Left ventricle myocardium inferior (tissue), 1 donor: ENCODE measurements at regions not wholly inside any gene's neighbourhood (a gene's known extent, or its start where the extent isn't known, plus 50 kb on each side); places are given as distances from the start of the nearest gene placed in this dataset.

Experiments used
- DNase-seq: peaks from one replicate; pipeline ENCODE4 v3.0.0-alpha.2; 2020
- H3K27ac ChIP-seq: fragments of 200-600 bp; replicated peaks from 2 replicates; pipeline ENCODE4 v1.8.0; 2021
- H3K27me3 ChIP-seq: fragments of 200-600 bp; 2 replicates; pipeline ENCODE4 v1.8.0; 2021; ENCODE audit warnings: low read depth
- H3K36me3 ChIP-seq: fragments of 200-600 bp; 2 replicates; pipeline ENCODE4 v1.8.0; 2021
- H3K4me1 ChIP-seq: fragments of 200-600 bp; 2 replicates; pipeline ENCODE4 v1.8.0; 2021
- H3K4me3 ChIP-seq: fragments of 200-600 bp; 2 replicates; pipeline ENCODE4 v1.8.0; 2021; ENCODE audit warnings: mild to moderate bottlenecking, moderate library complexity
- H3K9me3 ChIP-seq: fragments of 200-600 bp; replicated peaks from 2 replicates; pipeline ENCODE4 v1.8.0; 2021
- CTCF ChIP-seq: fragments of 200-600 bp; IDR thresholded peaks from 2 replicates; pipeline ENCODE4 v1.8.0; 2021; ENCODE audit warnings: antibody characterized with exemption, mild to moderate bottlenecking, borderline replicate concordance
- intact Hi-C: fragments of 100-400 bp; cut with micrococcal nuclease; formaldehyde crosslinking; loops from one replicate; pipeline ENCODE4 v1.11.0; 2022
- donor health status: DM: no; HTN: yes; CAD: no; lungs with severe emphysema.

- intact Hi-C loops, result no loop called here
- H3K4me1 ChIP-seq, result no peaks in the 10 kb centered on the region
- no peak overlapping the region for H3K27ac ChIP-seq
- H3K4me3 ChIP-seq, result no peak overlapping the region
- no peak for DNase-seq
- TF ChIP-seq CTCF, result no peak
- H3K27me3 ChIP-seq, result peaks cover 45% of the 10 kb centered on the region
- peaks cover 7% of the 10 kb centered on the region for H3K9me3 ChIP-seq
- H3K36me3 ChIP-seq, result no peaks in the 10 kb centered on the region
These were observed 142.8 kb downstream of the ATG4C start for GRCh38 chr1:62926681-62927252.

- Histone ChIP-seq H3K4me1 (no peaks in the 10 kb centered on the region), H3K4me3 (no peak overlapping the region), H3K9me3 (no peaks in the 10 kb centered on the region), H3K36me3 (no peaks in the 10 kb centered on the region), H3K27me3 (peaks cover 49% of the 10 kb centered on the region), H3K27ac (no peak overlapping the region)
- DNase-seq, result no peak
- intact Hi-C loops, result no loop called here
- no peak for TF ChIP-seq CTCF
These were observed 145.0 kb downstream of the ATG4C start for GRCh38 chr1:62928885-62929284.

GRCh38 chr1:62937634-62938296 is 153.8 kb downstream of the ATG4C start:
- DNase-seq, result no peak
- Histone ChIP-seq H3K4me3 (no peak overlapping the region), H3K9me3 (no peaks in the 10 kb centered on the region), H3K27me3 (peaks cover 34% of the 10 kb centered on the region), H3K36me3 (no peaks in the 10 kb centered on the region), H3K4me1 (no peaks in the 10 kb centered on the region), H3K27ac (no peak overlapping the region)
- intact Hi-C loops, result no loop called here
- TF ChIP-seq CTCF, result no peak

GRCh38 chr1:62941780-62942179 is 157.8 kb downstream of the ATG4C start:
- no peak for DNase-seq
- no peak overlapping the region for H3K27ac ChIP-seq
- no peaks in the 10 kb centered on the region for H3K36me3 ChIP-seq
- intact Hi-C loops, result no loop called here
- H3K9me3 ChIP-seq, result no peaks in the 10 kb centered on the region
- H3K27me3 ChIP-seq, result peaks cover 22% of the 10 kb centered on the region
- H3K4me3 ChIP-seq, result no peak overlapping the region
- no peak for TF ChIP-seq CTCF
- no peaks in the 10 kb centered on the region for H3K4me1 ChIP-seq

GRCh38 chr1:62946511-62946910 is 162.6 kb downstream of the ATG4C start:
- Histone ChIP-seq H3K4me1 (no peaks in the 10 kb centered on the region), H3K9me3 (no peaks in the 10 kb centered on the region), H3K27me3 (peaks cover 49% of the 10 kb centered on the region), H3K27ac (no peak overlapping the region), H3K4me3 (no peak overlapping the region), H3K36me3 (no peaks in the 10 kb centered on the region)
- TF ChIP-seq CTCF, result no peak
- DNase-seq, result no peak
- intact Hi-C loops, result no loop called here
